ENCODE measurements at regions not wholly inside any gene's neighbourhood (a gene's known extent, or its start where the extent isn't known, plus 50 kb on each side); places are given as distances from the start of the nearest gene placed in this dataset.
A peak's percentile ranks its signal among the peaks of the same experiment; 100 is the strongest.

- DNase-seq, result no peak
These were observed 358.2 kb upstream of the PDGFD start for GRCh38 chr11:104522123-104522522.

- no peak for DNase-seq
These were observed 346.2 kb upstream of the PDGFD start for GRCh38 chr11:104510169-104510568.

DNA sequence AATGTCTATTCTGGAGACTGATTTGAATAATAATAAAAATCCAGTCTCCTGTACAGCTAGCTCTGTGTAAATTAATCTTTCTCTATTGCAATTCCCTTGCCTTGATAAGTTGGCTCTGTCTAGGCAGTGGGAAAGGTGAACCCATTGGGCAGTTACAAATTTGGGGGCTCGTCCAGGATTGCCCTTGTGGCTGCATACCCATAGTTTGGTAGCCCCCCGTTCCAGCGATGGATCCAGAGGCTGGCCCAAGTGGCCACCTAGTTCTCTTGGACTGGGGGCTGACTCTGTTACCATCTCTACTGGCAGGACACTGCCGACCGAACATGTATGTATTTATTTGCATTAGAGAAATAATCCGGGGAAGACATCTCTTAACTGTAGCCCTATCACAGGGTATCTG is 326.2 kb upstream of the PDGFD start:
- DNase-seq, result no peak

DNA sequence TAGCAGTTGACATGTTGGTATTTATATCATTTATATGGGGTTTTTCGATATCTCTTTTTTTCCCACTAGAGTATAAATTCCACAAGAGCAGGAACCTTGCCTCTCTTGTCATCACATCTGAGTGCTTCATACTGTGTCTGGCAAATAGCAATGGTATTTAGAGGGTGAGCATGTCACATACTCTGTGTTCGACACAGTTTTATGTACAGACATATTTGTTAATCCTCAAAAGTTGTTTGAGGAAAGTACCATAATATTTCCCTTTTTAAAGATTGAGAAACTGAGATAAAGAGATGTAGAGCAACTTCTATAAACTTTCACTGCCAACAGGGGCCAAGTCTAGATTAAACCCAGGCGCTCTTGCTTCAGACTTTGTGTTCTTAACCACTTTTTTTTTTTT is 324.6 kb upstream of the PDGFD start:
- DNase-seq, result no peak

- DNase-seq, result no peak
These were observed 323.3 kb upstream of the PDGFD start for GRCh38 chr11:104487046-104487806.

DNA sequence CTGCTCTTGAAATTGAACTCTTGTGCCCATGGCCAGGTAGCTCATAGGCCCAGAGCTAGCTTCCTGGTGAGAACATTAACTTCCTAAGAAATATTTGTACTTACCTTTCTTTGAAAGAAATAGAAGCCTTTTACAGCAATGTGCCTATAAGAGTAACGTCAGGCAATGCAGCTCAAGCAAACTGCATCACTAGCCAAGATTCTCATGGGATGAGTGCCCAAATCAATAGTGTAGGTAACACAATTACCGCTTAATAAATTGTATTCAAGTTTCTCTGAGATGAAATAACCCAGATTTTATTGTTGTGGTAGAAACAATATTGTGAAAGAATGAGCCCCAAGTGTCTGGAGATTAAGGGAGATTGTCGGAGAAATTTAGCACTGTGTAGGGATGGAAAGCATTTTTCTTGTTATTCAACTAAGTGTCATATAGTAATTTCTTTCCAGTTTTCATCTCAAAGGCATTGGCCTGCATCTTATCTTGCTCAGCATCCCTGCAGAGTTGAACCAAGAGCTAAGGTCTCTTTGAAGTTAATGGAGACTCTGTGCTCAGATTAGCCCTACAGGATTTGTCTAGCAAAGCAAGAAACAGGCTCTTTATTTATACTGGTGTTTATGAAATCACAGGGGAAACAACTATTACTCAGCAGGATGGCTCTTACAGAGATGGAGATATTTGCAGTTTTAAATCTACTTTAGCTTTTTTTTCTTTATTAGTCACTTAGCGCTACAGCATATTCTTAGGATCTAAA is 321.0 kb upstream of the PDGFD start:
- DNase-seq, result no peak

- DNase-seq, result no peak
These were observed 313.0 kb upstream of the PDGFD start for GRCh38 chr11:104476898-104477297.

DNA sequence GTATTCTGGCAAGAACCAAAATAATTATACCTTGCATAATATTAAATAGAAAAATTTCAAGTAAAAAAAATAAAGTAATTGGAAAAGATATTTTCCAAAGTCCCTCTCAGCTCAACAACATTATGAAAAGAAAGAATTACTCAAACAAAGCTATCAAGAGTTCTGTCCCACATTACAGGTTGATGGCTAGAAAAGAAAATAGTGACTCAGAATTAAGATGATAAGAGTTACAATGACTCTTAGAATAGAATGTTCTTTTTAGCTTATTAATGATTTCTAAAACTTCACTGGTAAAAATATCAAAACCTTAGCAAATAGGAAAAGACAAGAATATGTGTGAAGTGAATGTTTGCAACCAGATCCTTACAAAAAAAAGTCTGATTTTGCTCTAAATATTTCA is 312.5 kb upstream of the PDGFD start:
- DNase-seq, result no peak

DNA sequence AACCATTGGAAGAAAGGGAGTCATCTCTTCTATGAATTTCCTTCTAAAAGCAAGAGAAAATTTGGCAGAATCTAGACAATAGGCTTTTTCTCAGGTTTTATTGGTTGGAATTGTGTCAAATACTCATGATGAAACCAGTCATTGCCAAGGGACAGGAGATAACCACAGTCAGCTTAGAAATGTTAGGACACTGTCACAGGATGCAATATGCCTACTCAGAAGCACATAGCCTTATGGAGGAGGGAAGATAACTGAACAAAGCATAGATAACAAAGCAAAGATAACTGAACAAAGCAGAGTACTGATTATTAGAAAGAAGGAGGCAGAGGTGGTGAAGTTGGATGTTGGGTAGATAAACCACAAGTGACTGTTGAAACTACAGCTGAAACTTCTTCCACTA is 303.5 kb upstream of the PDGFD start:
- DNase-seq, result no peak

DNA sequence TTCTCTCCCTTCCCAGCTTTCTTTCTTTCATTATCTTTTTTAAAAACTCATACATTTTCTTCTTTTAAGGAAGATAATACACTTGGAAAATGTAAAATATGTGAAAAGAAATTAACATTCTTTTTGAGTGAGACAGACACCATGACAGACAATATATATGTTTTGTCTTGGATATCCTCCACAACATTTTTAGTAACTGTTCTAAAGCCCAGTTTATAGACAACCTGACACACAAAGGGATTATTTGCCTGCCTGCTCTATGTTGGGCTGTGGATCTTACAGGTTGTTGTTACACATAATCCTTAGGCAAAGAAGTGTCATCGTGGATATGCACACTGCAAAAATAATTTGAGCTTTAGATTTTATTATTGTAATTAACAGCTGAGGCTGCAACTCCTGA is 301.4 kb upstream of the PDGFD start:
- no peak for DNase-seq

GRCh38 chr11:104464691-104465090 is 300.7 kb upstream of the PDGFD start:
- DNase-seq, result no peak

- no peak for DNase-seq
These were observed 298.4 kb upstream of the PDGFD start for GRCh38 chr11:104462341-104462740.

DNA sequence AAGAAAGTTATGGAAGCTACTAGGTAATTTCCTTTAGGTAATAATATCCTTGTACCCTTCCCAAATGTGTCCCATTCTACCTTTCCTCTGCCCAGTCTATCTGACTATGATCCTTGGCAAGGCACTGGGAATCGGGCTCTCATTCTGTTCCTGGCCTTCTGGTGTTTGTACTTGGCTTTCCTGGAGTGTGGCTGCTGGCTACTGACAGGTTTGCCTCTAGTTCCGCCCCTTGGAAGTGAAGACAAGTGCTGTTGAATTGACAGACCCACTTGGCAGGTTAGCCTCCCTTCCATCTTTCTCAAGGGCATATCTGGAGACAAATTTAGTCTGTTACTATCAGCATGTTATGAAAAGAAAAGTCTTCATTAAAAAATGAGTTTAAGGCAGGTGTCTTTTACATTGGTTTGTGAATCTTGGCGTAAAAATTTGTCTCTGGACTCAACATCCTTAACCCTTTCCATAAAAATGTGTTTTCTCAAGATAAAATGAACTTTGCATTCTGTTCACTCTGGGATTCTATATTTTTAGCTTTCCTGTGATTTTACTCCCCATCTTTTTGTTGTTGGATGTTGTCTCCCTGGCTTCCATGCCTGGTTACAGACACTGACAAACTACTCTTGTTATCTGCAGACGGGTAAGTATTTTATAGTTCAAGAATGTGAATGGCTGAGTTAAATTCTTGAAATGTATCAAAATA is 287.4 kb upstream of the PDGFD start:
- no peak for DNase-seq

GRCh38 chr11:104443387-104443786 is 279.4 kb upstream of the PDGFD start:
- no peak for DNase-seq

DNA sequence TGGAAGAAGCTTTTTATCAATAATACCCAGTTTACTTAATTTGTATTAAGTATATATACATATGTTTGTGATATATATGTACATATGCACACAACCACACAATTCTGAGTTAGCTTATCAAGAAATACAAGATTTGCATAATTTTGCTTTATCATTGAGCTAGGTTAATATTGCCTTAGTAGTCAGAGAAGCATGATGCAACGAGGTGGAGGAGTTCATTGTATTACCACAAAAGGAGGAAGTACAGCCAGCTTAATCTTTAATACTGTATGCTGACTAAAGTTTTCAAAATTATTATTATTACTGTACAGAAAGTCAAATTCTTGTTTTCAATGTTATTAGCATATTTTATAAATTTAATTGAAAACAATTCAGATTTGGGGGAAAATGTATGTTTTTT is 278.4 kb upstream of the PDGFD start:
- DNase-seq, result peak; percentile 93

GRCh38 chr11:104435494-104435893 is 271.5 kb upstream of the PDGFD start:
- DNase-seq, result no peak

GRCh38 chr11:104433751-104434150 is 269.8 kb upstream of the PDGFD start:
- no peak for DNase-seq

DNA sequence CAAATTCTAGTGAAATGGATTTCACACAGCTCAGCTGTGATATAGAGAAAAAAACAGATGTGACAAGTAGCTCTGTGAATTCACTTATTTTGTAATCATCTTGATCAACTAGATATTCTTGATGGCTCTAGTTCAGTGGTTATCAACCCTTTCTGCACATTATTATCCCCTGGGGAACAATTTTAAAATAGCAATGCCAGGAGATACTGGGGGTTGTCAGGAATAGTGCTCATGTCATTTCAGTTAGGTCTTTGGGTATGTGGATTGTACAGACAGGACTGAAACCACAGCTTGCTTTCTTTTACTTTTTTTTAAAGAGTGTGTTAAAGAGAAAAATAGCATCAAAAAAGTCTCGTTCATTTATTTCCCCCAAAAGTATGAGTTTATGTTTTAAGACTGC is 269.0 kb upstream of the PDGFD start:
- no peak for DNase-seq

DNA sequence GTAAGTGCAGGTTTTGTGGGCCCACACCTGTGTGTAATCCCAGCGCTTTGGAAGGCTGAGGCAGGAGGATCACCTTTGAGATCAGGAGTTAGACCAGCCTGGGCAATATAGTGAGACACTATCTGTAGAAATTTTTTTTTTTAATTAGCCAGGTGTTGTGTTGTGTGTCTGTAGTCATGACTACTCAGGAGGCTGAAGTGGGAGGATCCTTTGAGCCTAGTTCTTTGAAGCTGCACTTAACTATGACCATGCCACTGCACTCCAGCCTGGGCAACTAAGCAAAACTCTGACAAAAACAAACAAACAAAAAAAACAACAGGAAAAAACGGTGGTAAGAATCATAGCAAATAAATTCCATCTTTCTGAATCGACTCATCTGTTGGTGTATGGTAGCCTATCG is 268.6 kb upstream of the PDGFD start:
- no peak for DNase-seq

- DNase-seq, result no peak
These were observed 258.5 kb upstream of the PDGFD start for GRCh38 chr11:104422324-104422944.

- no peak for DNase-seq
These were observed 246.4 kb upstream of the PDGFD start for GRCh38 chr11:104410336-104410735.

DNA sequence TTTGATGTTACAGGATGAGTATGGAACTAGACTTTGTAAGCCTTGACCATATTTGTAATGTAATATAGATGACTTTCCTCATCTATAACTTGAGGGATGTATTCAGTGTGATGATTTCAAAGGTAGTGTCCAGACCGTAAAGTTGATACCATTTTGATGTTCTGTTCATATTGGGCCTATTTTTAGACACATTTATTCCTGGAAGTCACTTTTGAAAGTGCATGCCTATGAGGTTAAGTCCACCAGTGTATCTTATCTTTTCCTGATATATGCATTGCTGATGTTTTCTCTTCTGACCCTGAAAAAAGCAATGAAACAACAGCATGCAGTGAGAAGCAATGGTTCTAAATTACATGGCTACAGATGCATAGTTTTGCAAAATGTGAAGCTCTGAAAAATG is 244.7 kb upstream of the PDGFD start:
- DNase-seq, result no peak

- DNase-seq, result no peak
These were observed 241.3 kb upstream of the PDGFD start for GRCh38 chr11:104405277-104405676.

All from GF-D8 (cell line).